ENCODE measurements at regions not wholly inside any gene's neighbourhood (a gene's known extent, or its start where the extent isn't known, plus 50 kb on each side); places are given as distances from the start of the nearest gene placed in this dataset.

- no peak for FAIRE-seq
Measured at GRCh38 chr1:218537122-218537913, 192.2 kb downstream of the TGFB2 start.

GRCh38 chr1:218538341-218538740 is 193.2 kb downstream of the TGFB2 start:
- no peak for FAIRE-seq
- TF ChIP-seq SPI1 (IDR thresholded peaks at IDR 0.05; ENCODE audit: low read depth, low read length) (no peak), POU2F2 (IDR thresholded peaks at IDR 0.05; ENCODE audit: low read depth, low read length) (no peak), POLR2AphosphoS5 (IDR thresholded peaks at IDR 0.05; ENCODE audit: low read depth, low read length) (no peak)
- DNase-seq (ENCODE audit: insufficient read length, low spot score) = no peak

More at GRCh38 chr1:218537122-218537913, 192.2 kb downstream of the TGFB2 start:
- DNase-seq (ENCODE audit: insufficient read length, low spot score) = no peak
- TF ChIP-seq POLR2AphosphoS5 (IDR thresholded peaks at IDR 0.05; ENCODE audit: low read depth, low read length) (no peak), SPI1 (IDR thresholded peaks at IDR 0.05; ENCODE audit: low read depth, low read length) (no peak), POU2F2 (IDR thresholded peaks at IDR 0.05; ENCODE audit: low read depth, low read length) (no peak), POLR2A (IDR thresholded peaks at IDR 0.05; ENCODE audit: low read depth, low read length) (no peak), TAF1 (IDR thresholded peaks at IDR 0.05; ENCODE audit: low read depth, low read length) (no peak), PAX5 (IDR thresholded peaks at IDR 0.05; ENCODE audit: insufficient read depth, low read length, severe bottlenecking) (no peak)

- DNase-seq (ENCODE audit: insufficient read length, low spot score) (no peak), FAIRE-seq (no peak)
- TF ChIP-seq SPI1 (IDR thresholded peaks at IDR 0.05; ENCODE audit: low read depth, low read length) = no peak
- TF ChIP-seq POLR2A (IDR thresholded peaks at IDR 0.05; ENCODE audit: low read depth, low read length) = no peak
- TF ChIP-seq PAX5 (IDR thresholded peaks at IDR 0.05; ENCODE audit: insufficient read depth, low read length, severe bottlenecking) = no peak
- TF ChIP-seq POLR2AphosphoS5 (IDR thresholded peaks at IDR 0.05; ENCODE audit: low read depth, low read length) = no peak
- no peak for TF ChIP-seq POU2F2 (IDR thresholded peaks at IDR 0.05; ENCODE audit: low read depth, low read length)
- TF ChIP-seq TAF1 (IDR thresholded peaks at IDR 0.05; ENCODE audit: low read depth, low read length) = no peak
Measured at GRCh38 chr1:218546314-218546713, 201.2 kb downstream of the TGFB2 start.

- DNase-seq (ENCODE audit: insufficient read length, low spot score) (no peak), FAIRE-seq (no peak)
- TF ChIP-seq POU2F2 (IDR thresholded peaks at IDR 0.05; ENCODE audit: low read depth, low read length) (no peak), SPI1 (IDR thresholded peaks at IDR 0.05; ENCODE audit: low read depth, low read length) (no peak), TAF1 (IDR thresholded peaks at IDR 0.05; ENCODE audit: low read depth, low read length) (no peak)
Measured at GRCh38 chr1:218547957-218548730, 203.0 kb downstream of the TGFB2 start.

GRCh38 chr1:218548764-218549163 is 203.6 kb downstream of the TGFB2 start:
- TF ChIP-seq POLR2A (IDR thresholded peaks at IDR 0.05; ENCODE audit: low read depth, low read length) = no peak
- no peak for TF ChIP-seq PAX5 (IDR thresholded peaks at IDR 0.05; ENCODE audit: insufficient read depth, low read length, severe bottlenecking)
- no peak for TF ChIP-seq POU2F2 (IDR thresholded peaks at IDR 0.05; ENCODE audit: low read depth, low read length)
- TF ChIP-seq TAF1 (IDR thresholded peaks at IDR 0.05; ENCODE audit: low read depth, low read length) = no peak
- no peak for TF ChIP-seq SPI1 (IDR thresholded peaks at IDR 0.05; ENCODE audit: low read depth, low read length)
- TF ChIP-seq POLR2AphosphoS5 (IDR thresholded peaks at IDR 0.05; ENCODE audit: low read depth, low read length) = no peak
- DNase-seq (ENCODE audit: insufficient read length, low spot score) (no peak), FAIRE-seq (no peak)

- FAIRE-seq (no peak), DNase-seq (ENCODE audit: insufficient read length, low spot score) (no peak)
- no peak for TF ChIP-seq TAF1 (IDR thresholded peaks at IDR 0.05; ENCODE audit: low read depth, low read length)
- no peak for TF ChIP-seq POLR2A (IDR thresholded peaks at IDR 0.05; ENCODE audit: low read depth, low read length)
Measured at GRCh38 chr1:218553197-218553596, 208.1 kb downstream of the TGFB2 start.

- FAIRE-seq (no peak), DNase-seq (ENCODE audit: insufficient read length, low spot score) (no peak)
- TF ChIP-seq POU2F2 (IDR thresholded peaks at IDR 0.05; ENCODE audit: low read depth, low read length) (no peak), SPI1 (IDR thresholded peaks at IDR 0.05; ENCODE audit: low read depth, low read length) (no peak), TAF1 (IDR thresholded peaks at IDR 0.05; ENCODE audit: low read depth, low read length) (no peak), POLR2A (IDR thresholded peaks at IDR 0.05; ENCODE audit: low read depth, low read length) (no peak), POLR2AphosphoS5 (IDR thresholded peaks at IDR 0.05; ENCODE audit: low read depth, low read length) (no peak), PAX5 (IDR thresholded peaks at IDR 0.05; ENCODE audit: insufficient read depth, low read length, severe bottlenecking) (no peak)
Measured at GRCh38 chr1:218556016-218556415, 210.9 kb downstream of the TGFB2 start.

GRCh38 chr1:218557731-218558130 is 212.6 kb downstream of the TGFB2 start:
- TF ChIP-seq POLR2AphosphoS5 (IDR thresholded peaks at IDR 0.05; ENCODE audit: low read depth, low read length) (no peak), SPI1 (IDR thresholded peaks at IDR 0.05; ENCODE audit: low read depth, low read length) (no peak), PAX5 (IDR thresholded peaks at IDR 0.05; ENCODE audit: insufficient read depth, low read length, severe bottlenecking) (no peak), TAF1 (IDR thresholded peaks at IDR 0.05; ENCODE audit: low read depth, low read length) (no peak), POU2F2 (IDR thresholded peaks at IDR 0.05; ENCODE audit: low read depth, low read length) (no peak), POLR2A (IDR thresholded peaks at IDR 0.05; ENCODE audit: low read depth, low read length) (no peak)
- no peak for FAIRE-seq
- no peak for DNase-seq (ENCODE audit: insufficient read length, low spot score)

GRCh38 chr1:218558271-218558810 is 213.2 kb downstream of the TGFB2 start:
- TF ChIP-seq POLR2A (IDR thresholded peaks at IDR 0.05; ENCODE audit: low read depth, low read length) = no peak
- TF ChIP-seq PAX5 (IDR thresholded peaks at IDR 0.05; ENCODE audit: insufficient read depth, low read length, severe bottlenecking) = no peak
- FAIRE-seq (no peak), DNase-seq (ENCODE audit: insufficient read length, low spot score) (no peak)

GRCh38 chr1:218565377-218565776 is 220.2 kb downstream of the TGFB2 start:
- no peak for FAIRE-seq
- DNase-seq (ENCODE audit: insufficient read length, low spot score) = no peak
- no peak for TF ChIP-seq POLR2A (IDR thresholded peaks at IDR 0.05; ENCODE audit: low read depth, low read length)
- TF ChIP-seq TAF1 (IDR thresholded peaks at IDR 0.05; ENCODE audit: low read depth, low read length) = no peak
- no peak for TF ChIP-seq SPI1 (IDR thresholded peaks at IDR 0.05; ENCODE audit: low read depth, low read length)
- TF ChIP-seq POU2F2 (IDR thresholded peaks at IDR 0.05; ENCODE audit: low read depth, low read length) = no peak
- TF ChIP-seq POLR2AphosphoS5 (IDR thresholded peaks at IDR 0.05; ENCODE audit: low read depth, low read length) = no peak
- TF ChIP-seq PAX5 (IDR thresholded peaks at IDR 0.05; ENCODE audit: insufficient read depth, low read length, severe bottlenecking) = no peak
